ENCODE measurements at regions not wholly inside any gene's neighbourhood (a gene's known extent, or its start where the extent isn't known, plus 50 kb on each side); places are given as distances from the start of the nearest gene placed in this dataset.

GRCh38 chr4:188197566-188197965 is 58.3 kb downstream of the TRIML1 start:
- no peak for DNase-seq (ENCODE audit: extremely low read depth, low read depth, low spot score)

- DNase-seq (ENCODE audit: extremely low read depth, low read depth, low spot score): no peak
These were observed 59.9 kb downstream of the TRIML1 start for GRCh38 chr4:188198982-188199792.

DNA sequence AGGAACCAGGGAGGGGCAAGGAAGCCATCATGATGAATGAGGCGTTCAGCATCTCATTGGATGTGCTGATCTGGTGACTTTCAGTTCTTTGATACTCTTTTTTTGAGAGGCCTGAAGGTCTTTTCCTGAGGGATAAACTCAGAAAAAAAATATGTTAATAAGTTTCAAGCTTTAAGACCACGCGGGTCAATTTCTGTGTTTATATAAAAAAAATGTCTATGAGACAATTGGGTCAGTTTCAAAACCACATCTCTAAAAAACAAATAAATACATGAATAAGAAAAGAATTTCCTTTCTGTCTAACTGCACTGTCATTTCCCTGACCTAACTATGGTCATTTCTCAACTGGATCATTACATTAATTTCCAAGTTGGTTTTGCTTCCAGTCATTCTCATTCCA is 62.6 kb downstream of the TRIML1 start:
- no peak for DNase-seq (ENCODE audit: extremely low read depth, low read depth, low spot score)

DNA sequence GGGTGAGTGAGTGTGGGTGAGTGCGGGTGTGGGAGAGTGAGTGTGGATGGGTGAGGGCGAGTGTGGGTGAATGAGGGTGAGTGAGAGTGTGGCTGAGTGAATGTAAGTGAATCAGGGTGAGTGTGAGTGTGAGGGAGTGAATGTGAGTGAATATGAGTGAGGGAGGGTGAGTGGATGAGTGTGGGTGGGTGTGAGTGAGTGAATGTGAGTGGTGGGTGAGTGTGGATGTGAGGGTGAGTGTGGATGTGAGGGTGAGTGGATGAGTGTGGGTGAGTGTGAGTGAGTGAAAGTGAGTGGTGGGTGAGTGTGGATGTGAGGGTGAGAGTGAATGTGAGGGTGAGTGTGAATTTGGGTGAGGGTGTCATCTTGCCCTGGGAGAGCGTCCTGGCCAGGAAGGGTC is 67.5 kb downstream of the TRIML1 start:
- DNase-seq (ENCODE audit: extremely low read depth, low read depth, low spot score): no peak

DNA sequence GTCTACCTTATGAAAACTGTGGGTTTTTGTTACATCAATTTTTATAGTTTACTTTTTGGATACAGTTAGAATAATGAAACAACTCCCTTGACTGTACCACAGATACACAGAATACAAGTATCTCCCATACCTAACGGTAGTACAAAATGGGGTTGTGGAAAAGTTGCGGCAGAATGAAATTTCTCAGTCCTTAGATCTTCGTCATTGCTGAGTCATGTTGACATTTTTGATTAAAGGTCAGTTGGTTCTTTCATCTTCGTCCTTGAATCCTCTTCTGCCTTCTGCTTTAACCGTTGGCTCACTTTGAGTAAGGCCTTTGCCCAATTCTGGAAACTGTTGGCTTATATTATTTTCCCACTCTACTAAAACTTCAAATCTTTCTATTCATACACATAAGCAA is 75.6 kb downstream of the TRIML1 start:
- DNase-seq (ENCODE audit: extremely low read depth, low read depth, low spot score): no peak

GRCh38 chr4:188218392-188218791 is 79.2 kb downstream of the TRIML1 start:
- DNase-seq (ENCODE audit: extremely low read depth, low read depth, low spot score): no peak

GRCh38 chr4:188220006-188220405 is 80.8 kb downstream of the TRIML1 start:
- no peak for DNase-seq (ENCODE audit: extremely low read depth, low read depth, low spot score)

GRCh38 chr4:188221090-188221489 is 81.8 kb downstream of the TRIML1 start:
- no peak for DNase-seq (ENCODE audit: extremely low read depth, low read depth, low spot score)

DNA sequence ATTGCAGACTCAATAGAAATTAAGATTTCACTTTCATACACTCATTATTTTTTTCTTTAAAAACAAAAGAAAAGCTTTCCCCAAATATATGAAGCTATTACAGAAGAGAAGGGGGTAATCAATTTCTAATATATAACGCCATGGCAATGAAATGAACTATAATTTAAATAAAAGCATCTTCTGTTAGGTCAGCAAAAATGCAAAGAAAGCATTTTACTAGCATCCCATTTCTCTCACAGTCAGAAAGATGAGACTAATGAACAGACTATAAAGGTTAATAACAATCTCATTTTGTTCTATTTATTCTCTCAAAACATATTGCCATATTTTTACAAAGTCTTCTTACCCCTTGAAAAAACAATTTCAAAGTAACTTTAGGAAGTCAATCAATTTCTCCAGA is 89.0 kb downstream of the TRIML1 start:
- no peak for DNase-seq (ENCODE audit: extremely low read depth, low read depth, low spot score)

- no peak for DNase-seq (ENCODE audit: extremely low read depth, low read depth, low spot score)
These were observed 93.2 kb downstream of the TRIML1 start for GRCh38 chr4:188232428-188232827.

- no peak for DNase-seq (ENCODE audit: extremely low read depth, low read depth, low spot score)
These were observed 102.8 kb downstream of the TRIML1 start for GRCh38 chr4:188242041-188242440.

GRCh38 chr4:188245651-188246050 is 106.4 kb downstream of the TRIML1 start:
- DNase-seq (ENCODE audit: extremely low read depth, low read depth, low spot score): no peak

GRCh38 chr4:188246488-188246887 is 107.2 kb downstream of the TRIML1 start:
- DNase-seq (ENCODE audit: extremely low read depth, low read depth, low spot score): no peak

- DNase-seq (ENCODE audit: extremely low read depth, low read depth, low spot score): no peak
These were observed 115.0 kb downstream of the TRIML1 start for GRCh38 chr4:188254211-188254610.

- no peak for DNase-seq (ENCODE audit: extremely low read depth, low read depth, low spot score)
These were observed 123.2 kb downstream of the TRIML1 start for GRCh38 chr4:188262464-188262863.

DNA sequence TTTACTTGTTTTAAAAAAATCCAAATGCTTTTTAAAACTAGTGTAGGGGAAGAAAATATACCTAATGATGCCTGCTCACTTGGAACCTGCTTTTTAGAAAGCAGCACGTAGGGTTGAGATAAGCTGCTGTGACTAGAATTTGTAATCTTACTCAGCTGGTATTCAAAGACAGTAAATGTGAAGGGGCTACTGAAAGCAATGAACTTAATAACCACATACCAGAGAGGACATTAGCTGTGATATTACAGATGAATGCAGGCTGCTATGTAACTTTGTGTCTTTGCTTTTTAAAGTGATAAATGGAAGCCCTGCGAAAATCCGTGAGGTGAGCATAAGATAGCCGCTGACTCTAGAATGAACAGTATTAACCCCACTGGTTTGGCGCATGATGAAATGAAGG is 124.1 kb downstream of the TRIML1 start:
- DNase-seq (ENCODE audit: extremely low read depth, low read depth, low spot score): no peak

- no peak for DNase-seq (ENCODE audit: extremely low read depth, low read depth, low spot score)
These were observed 127.1 kb downstream of the TRIML1 start for GRCh38 chr4:188266386-188266785.

GRCh38 chr4:188268131-188268908 is 129.1 kb downstream of the TRIML1 start:
- no peak for DNase-seq (ENCODE audit: extremely low read depth, low read depth, low spot score)

- no peak for DNase-seq (ENCODE audit: extremely low read depth, low read depth, low spot score)
These were observed 131.2 kb downstream of the TRIML1 start for GRCh38 chr4:188270273-188271069.

GRCh38 chr4:188275686-188276085 is 136.4 kb downstream of the TRIML1 start:
- DNase-seq (ENCODE audit: extremely low read depth, low read depth, low spot score): no peak

GRCh38 chr4:188279184-188279583 is 139.9 kb downstream of the TRIML1 start:
- no peak for DNase-seq (ENCODE audit: extremely low read depth, low read depth, low spot score)
